ENCODE measurements at regions not wholly inside any gene's neighbourhood (a gene's known extent, or its start where the extent isn't known, plus 50 kb on each side); places are given as distances from the start of the nearest gene placed in this dataset.

DNA sequence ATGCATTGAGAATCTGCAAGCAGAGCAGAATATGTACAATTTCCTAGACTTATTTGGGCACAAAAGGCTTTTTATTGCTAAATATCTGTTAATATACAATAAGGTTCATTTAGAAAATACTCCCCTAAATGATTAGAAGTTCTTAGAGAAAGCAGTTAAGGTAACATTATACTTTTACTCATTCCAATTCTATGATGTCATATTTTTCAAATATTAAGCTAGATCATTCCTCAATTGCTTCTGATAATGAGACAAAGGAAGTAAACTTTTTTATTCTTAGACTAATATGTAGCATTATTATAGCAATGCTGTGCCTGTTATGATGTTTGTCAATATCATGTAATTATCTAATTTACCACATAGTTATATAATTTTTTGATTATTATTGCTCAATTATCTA is 447.0 kb downstream of the SLC16A7 start:
- H3K27me3 Mint-ChIP-seq (ENCODE audit: low read depth), result no peaks in the 10 kb centered on the region
- H3K9me3 Mint-ChIP-seq, result peaks cover 3% of the 10 kb centered on the region
- H3K4me3 Mint-ChIP-seq, result no peak overlapping the region
- DNase-seq (ENCODE audit: low spot score) (no peak), ATAC-seq (no peak)
- TF ChIP-seq KAT7 (CRISPR knock-in tag; IDR thresholded peaks at IDR 0.05; ENCODE audit: borderline replicate concordance) (no peak), ETV6 (CRISPR knock-in tag; IDR thresholded peaks at IDR 0.05) (no peak), RELA (CRISPR knock-in tag; IDR thresholded peaks at IDR 0.05; ENCODE audit: borderline replicate concordance) (no peak), ZNF232 (CRISPR knock-in tag; IDR thresholded peaks at IDR 0.05) (no peak), NFYB (CRISPR knock-in tag; conservative IDR thresholded peaks at IDR 0.05; ENCODE audit: low read depth) (no peak), CREM (CRISPR knock-in tag; IDR thresholded peaks at IDR 0.05) (no peak)
- peaks cover 3% of the 10 kb centered on the region; the same call in 1 of the 2 replicates for H3K4me1 Mint-ChIP-seq
- ChIA-PET CTCF (no interaction called here), POLR2A (no interaction called here)
- no peaks in the 10 kb centered on the region for H3K36me3 Mint-ChIP-seq
- no peak overlapping the region for H3K27ac Mint-ChIP-seq

DNA sequence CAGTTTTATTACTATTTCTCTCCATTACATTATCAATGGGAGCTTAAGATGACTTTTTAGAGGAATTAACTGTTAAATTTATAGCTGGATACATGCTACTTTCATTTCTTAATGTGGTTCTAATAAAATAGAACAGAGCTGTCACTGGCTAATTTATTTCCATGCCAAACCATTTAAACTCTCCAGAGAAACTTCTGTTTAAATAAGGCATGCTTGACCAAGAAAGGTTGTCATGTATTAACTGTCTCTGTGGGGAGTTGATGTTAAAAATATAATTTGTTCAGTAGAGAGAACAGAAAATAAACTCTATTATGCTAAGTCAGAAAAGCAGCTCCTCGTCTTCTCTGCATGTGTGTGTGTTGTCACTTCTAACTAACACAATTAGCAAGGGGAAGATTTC is 447.4 kb downstream of the SLC16A7 start:
- Mint-ChIP-seq H3K4me3 (no peak overlapping the region), H3K27me3 (ENCODE audit: low read depth) (no peaks in the 10 kb centered on the region), H3K9me3 (peaks cover 3% of the 10 kb centered on the region), H3K27ac (no peak overlapping the region), H3K4me1 (peaks cover 3% of the 10 kb centered on the region; the same call in 1 of the 2 replicates), H3K36me3 (no peaks in the 10 kb centered on the region)
- CTCF ChIA-PET, result no interaction called here
- TF ChIP-seq, protein P1, sequence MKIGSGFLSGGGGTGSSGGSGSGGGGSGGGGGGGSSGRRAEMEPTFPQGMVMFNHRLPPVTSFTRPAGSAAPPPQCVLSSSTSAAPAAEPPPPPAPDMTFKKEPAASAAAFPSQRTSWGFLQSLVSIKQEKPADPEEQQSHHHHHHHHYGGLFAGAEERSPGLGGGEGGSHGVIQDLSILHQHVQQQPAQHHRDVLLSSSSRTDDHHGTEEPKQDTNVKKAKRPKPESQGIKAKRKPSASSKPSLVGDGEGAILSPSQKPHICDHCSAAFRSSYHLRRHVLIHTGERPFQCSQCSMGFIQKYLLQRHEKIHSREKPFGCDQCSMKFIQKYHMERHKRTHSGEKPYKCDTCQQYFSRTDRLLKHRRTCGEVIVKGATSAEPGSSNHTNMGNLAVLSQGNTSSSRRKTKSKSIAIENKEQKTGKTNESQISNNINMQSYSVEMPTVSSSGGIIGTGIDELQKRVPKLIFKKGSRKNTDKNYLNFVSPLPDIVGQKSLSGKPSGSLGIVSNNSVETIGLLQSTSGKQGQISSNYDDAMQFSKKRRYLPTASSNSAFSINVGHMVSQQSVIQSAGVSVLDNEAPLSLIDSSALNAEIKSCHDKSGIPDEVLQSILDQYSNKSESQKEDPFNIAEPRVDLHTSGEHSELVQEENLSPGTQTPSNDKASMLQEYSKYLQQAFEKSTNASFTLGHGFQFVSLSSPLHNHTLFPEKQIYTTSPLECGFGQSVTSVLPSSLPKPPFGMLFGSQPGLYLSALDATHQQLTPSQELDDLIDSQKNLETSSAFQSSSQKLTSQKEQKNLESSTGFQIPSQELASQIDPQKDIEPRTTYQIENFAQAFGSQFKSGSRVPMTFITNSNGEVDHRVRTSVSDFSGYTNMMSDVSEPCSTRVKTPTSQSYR (CRISPR knock-in tag; IDR thresholded peaks at IDR 0.05), result no peak
- TF ChIP-seq, protein P2, sequence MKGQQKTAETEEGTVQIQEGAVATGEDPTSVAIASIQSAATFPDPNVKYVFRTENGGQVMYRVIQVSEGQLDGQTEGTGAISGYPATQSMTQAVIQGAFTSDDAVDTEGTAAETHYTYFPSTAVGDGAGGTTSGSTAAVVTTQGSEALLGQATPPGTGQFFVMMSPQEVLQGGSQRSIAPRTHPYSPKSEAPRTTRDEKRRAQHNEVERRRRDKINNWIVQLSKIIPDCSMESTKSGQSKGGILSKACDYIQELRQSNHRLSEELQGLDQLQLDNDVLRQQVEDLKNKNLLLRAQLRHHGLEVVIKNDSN (CRISPR knock-in tag; IDR thresholded peaks at IDR 0.05), result no peak
- TF ChIP-seq SOX15 (CRISPR knock-in tag; IDR thresholded peaks at IDR 0.05) (no peak), GABPB1 (CRISPR knock-in tag; IDR thresholded peaks at IDR 0.05) (no peak), CREM (CRISPR knock-in tag; IDR thresholded peaks at IDR 0.05) (no peak), OVOL2 (CRISPR knock-in tag; IDR thresholded peaks at IDR 0.05; ENCODE audit: borderline replicate concordance) (no peak), ZNF138 (CRISPR knock-in tag; conservative IDR thresholded peaks at IDR 0.05) (no peak), JUN (CRISPR knock-in tag; IDR thresholded peaks at IDR 0.05) (no peak), JAZF1 (CRISPR knock-in tag; IDR thresholded peaks at IDR 0.05) (no peak), ZNF423 (CRISPR knock-in tag; IDR thresholded peaks at IDR 0.05) (no peak)
- TF ChIP-seq, protein P3, sequence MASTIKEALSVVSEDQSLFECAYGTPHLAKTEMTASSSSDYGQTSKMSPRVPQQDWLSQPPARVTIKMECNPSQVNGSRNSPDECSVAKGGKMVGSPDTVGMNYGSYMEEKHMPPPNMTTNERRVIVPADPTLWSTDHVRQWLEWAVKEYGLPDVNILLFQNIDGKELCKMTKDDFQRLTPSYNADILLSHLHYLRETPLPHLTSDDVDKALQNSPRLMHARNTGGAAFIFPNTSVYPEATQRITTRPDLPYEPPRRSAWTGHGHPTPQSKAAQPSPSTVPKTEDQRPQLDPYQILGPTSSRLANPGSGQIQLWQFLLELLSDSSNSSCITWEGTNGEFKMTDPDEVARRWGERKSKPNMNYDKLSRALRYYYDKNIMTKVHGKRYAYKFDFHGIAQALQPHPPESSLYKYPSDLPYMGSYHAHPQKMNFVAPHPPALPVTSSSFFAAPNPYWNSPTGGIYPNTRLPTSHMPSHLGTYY (CRISPR knock-in tag; IDR thresholded peaks at IDR 0.05), result no peak
- TF ChIP-seq, protein P4, sequence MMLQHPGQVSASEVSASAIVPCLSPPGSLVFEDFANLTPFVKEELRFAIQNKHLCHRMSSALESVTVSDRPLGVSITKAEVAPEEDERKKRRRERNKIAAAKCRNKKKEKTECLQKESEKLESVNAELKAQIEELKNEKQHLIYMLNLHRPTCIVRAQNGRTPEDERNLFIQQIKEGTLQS (CRISPR knock-in tag; conservative IDR thresholded peaks at IDR 0.05), result no peak
- TF ChIP-seq, protein P5, sequence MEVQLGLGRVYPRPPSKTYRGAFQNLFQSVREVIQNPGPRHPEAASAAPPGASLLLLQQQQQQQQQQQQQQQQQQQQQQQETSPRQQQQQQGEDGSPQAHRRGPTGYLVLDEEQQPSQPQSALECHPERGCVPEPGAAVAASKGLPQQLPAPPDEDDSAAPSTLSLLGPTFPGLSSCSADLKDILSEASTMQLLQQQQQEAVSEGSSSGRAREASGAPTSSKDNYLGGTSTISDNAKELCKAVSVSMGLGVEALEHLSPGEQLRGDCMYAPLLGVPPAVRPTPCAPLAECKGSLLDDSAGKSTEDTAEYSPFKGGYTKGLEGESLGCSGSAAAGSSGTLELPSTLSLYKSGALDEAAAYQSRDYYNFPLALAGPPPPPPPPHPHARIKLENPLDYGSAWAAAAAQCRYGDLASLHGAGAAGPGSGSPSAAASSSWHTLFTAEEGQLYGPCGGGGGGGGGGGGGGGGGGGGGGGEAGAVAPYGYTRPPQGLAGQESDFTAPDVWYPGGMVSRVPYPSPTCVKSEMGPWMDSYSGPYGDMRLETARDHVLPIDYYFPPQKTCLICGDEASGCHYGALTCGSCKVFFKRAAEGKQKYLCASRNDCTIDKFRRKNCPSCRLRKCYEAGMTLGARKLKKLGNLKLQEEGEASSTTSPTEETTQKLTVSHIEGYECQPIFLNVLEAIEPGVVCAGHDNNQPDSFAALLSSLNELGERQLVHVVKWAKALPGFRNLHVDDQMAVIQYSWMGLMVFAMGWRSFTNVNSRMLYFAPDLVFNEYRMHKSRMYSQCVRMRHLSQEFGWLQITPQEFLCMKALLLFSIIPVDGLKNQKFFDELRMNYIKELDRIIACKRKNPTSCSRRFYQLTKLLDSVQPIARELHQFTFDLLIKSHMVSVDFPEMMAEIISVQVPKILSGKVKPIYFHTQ (CRISPR knock-in tag; IDR thresholded peaks at IDR 0.05), result no peak
- TF ChIP-seq, protein P6, sequence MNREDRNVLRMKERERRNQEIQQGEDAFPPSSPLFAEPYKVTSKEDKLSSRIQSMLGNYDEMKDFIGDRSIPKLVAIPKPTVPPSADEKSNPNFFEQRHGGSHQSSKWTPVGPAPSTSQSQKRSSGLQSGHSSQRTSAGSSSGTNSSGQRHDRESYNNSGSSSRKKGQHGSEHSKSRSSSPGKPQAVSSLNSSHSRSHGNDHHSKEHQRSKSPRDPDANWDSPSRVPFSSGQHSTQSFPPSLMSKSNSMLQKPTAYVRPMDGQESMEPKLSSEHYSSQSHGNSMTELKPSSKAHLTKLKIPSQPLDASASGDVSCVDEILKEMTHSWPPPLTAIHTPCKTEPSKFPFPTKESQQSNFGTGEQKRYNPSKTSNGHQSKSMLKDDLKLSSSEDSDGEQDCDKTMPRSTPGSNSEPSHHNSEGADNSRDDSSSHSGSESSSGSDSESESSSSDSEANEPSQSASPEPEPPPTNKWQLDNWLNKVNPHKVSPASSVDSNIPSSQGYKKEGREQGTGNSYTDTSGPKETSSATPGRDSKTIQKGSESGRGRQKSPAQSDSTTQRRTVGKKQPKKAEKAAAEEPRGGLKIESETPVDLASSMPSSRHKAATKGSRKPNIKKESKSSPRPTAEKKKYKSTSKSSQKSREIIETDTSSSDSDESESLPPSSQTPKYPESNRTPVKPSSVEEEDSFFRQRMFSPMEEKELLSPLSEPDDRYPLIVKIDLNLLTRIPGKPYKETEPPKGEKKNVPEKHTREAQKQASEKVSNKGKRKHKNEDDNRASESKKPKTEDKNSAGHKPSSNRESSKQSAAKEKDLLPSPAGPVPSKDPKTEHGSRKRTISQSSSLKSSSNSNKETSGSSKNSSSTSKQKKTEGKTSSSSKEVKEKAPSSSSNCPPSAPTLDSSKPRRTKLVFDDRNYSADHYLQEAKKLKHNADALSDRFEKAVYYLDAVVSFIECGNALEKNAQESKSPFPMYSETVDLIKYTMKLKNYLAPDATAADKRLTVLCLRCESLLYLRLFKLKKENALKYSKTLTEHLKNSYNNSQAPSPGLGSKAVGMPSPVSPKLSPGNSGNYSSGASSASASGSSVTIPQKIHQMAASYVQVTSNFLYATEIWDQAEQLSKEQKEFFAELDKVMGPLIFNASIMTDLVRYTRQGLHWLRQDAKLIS (CRISPR knock-in tag; IDR thresholded peaks at IDR 0.05; ENCODE audit: borderline replicate concordance), result no peak
- ATAC-seq, result no peak
- no peak for DNase-seq (ENCODE audit: low spot score)
- POLR2A ChIA-PET, result no interaction called here
